IMR-90 (cell line): ENCODE measurements at regions not wholly inside any gene's neighbourhood (a gene's known extent, or its start where the extent isn't known, plus 50 kb on each side); places are given as distances from the start of the nearest gene placed in this dataset.

Experiments used
- CTCF ChIP-seq: conservative IDR thresholded peaks from 2 replicates; pipeline ENCODE4 v1.5.1; 2012; ENCODE audit warnings: mild to moderate bottlenecking, low read depth, low read length, improper control_type of control experiment
- MAZ ChIP-seq: IDR thresholded peaks from 2 replicates; pipeline ENCODE4 v1.6.1; 2012; ENCODE audit warnings: low read depth, mild to moderate bottlenecking, low read length, improper control_type of control experiment, moderate library complexity, borderline replicate concordance
- MXI1 ChIP-seq: IDR thresholded peaks from 2 replicates; pipeline ENCODE4 v1.6.1; 2012; ENCODE audit warnings: low read depth, mild to moderate bottlenecking, low read length, moderate library complexity, borderline replicate concordance
- POLR2A ChIP-seq: IDR thresholded peaks from 2 replicates; pipeline ENCODE4 v1.6.1; 2012; ENCODE audit warnings: mild to moderate bottlenecking, low read depth, low read length

- TF ChIP-seq MAZ (no peak), MXI1 (no peak), CTCF (no peak), POLR2A (no peak)
Measured at GRCh38 chr2:42977270-42978174, 185.1 kb upstream of the HAAO start (continued).
